ENCODE measurements at regions not wholly inside any gene's neighbourhood (a gene's known extent, or its start where the extent isn't known, plus 50 kb on each side); places are given as distances from the start of the nearest gene placed in this dataset.

DNA sequence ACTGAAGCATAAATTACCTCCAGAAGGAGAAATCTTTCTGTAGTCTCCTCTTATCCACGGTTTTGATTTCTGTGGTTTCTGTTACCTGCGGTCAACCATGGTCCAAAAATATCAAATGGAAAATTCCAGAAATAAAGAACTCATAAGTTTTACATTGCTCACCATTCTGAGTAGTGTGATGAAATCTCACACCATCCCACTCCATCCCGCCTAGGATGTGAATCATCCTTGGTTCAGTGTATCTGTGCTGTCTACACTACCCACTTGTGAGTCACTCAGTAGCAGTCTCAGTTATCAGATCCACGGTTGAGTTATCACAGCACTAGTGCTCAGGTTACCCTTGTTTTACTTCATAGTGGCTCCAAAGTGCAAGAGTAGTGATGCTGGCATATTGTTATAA lies 371.2 kb downstream of the NFIB start:
- no peaks in the 10 kb centered on the region for H3K36me3 ChIP-seq
- peak in 1 of 2 donors; percentile 93 for DNase-seq (ENCODE audit: low read depth in 1 of 2, low spot score in 1 of 2)
- no peak overlapping the region for H3K27ac ChIP-seq
- no peaks in the 10 kb centered on the region for H3K9me3 ChIP-seq (ENCODE audit: low read depth)
- no peak overlapping the region for H3K4me3 ChIP-seq
- TF ChIP-seq, protein P1, sequence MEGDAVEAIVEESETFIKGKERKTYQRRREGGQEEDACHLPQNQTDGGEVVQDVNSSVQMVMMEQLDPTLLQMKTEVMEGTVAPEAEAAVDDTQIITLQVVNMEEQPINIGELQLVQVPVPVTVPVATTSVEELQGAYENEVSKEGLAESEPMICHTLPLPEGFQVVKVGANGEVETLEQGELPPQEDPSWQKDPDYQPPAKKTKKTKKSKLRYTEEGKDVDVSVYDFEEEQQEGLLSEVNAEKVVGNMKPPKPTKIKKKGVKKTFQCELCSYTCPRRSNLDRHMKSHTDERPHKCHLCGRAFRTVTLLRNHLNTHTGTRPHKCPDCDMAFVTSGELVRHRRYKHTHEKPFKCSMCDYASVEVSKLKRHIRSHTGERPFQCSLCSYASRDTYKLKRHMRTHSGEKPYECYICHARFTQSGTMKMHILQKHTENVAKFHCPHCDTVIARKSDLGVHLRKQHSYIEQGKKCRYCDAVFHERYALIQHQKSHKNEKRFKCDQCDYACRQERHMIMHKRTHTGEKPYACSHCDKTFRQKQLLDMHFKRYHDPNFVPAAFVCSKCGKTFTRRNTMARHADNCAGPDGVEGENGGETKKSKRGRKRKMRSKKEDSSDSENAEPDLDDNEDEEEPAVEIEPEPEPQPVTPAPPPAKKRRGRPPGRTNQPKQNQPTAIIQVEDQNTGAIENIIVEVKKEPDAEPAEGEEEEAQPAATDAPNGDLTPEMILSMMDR (IDR thresholded peaks at IDR 0.05; ENCODE audit: low read depth, low read length), result no peak
- peaks cover 27% of the 10 kb centered on the region for H3K4me1 ChIP-seq (ENCODE audit: low read depth)
- no peaks in the 10 kb centered on the region for H3K27me3 ChIP-seq

- H3K4me1 ChIP-seq (ENCODE audit: low read depth), result peaks cover 30% of the 10 kb centered on the region
- no peaks in the 10 kb centered on the region for H3K9me3 ChIP-seq (ENCODE audit: low read depth)
- no peak overlapping the region for H3K4me3 ChIP-seq
- no peaks in the 10 kb centered on the region for H3K27me3 ChIP-seq
- H3K27ac ChIP-seq, result no peak overlapping the region
- TF ChIP-seq, protein P1 (IDR thresholded peaks at IDR 0.05; ENCODE audit: low read depth, low read length), result no peak
- DNase-seq (ENCODE audit: low read depth in 1 of 2, low spot score in 1 of 2), result no peak
- no peaks in the 10 kb centered on the region for H3K36me3 ChIP-seq
Measured at GRCh38 chr9:13942201-13942600, 371.7 kb downstream of the NFIB start.

GRCh38 chr9:13941714-13942113 lies 372.2 kb downstream of the NFIB start:
- Histone ChIP-seq H3K27me3 (no peaks in the 10 kb centered on the region), H3K9me3 (ENCODE audit: low read depth) (no peaks in the 10 kb centered on the region), H3K4me3 (no peak overlapping the region), H3K36me3 (no peaks in the 10 kb centered on the region), H3K4me1 (ENCODE audit: low read depth) (peaks cover 30% of the 10 kb centered on the region), H3K27ac (no peak overlapping the region)
- DNase-seq (ENCODE audit: low read depth in 1 of 2, low spot score in 1 of 2), result no peak
- TF ChIP-seq, protein P1 (IDR thresholded peaks at IDR 0.05; ENCODE audit: low read depth, low read length), result no peak

DNA sequence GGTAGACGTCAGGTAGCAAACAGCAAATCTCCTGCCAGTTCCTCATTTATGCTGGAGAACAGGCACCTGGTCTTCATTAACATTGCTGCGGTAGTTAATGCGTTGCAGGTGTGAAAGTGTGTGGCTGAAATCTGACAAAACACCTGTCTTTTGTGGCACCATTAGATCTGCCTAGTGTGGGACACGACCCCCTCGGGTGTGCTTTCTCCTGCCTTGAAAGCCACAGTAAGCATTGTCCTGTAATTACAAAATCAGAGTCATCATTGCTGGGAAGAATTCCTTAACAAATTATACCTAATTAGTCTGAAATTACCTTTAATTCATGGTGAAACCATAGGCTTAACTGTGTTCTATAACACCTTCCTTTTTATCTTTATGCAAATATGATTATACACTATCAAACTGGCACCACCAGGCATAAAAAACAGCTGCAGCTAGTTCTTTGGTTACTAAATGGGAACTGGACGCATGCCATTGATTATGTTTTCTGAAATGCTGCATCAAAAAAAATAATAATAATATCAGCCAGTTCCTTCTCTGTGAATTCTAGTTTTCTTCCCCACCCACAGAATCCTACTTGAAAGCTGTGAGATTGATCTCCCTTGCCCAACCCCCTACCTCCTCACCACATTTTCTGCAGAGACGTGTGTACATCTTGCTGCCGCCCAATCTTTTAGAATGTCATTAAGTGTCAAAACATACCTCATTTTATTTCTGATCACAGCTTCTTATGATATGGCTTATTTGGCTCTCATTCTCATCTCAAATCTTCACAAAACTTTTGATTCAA lies 374.0 kb downstream of the NFIB start:
- no peaks in the 10 kb centered on the region for H3K27me3 ChIP-seq
- TF ChIP-seq, protein P1 (IDR thresholded peaks at IDR 0.05; ENCODE audit: low read depth, low read length), result no peak
- H3K9me3 ChIP-seq (ENCODE audit: low read depth), result no peaks in the 10 kb centered on the region
- peaks cover 30% of the 10 kb centered on the region for H3K4me1 ChIP-seq (ENCODE audit: low read depth)
- H3K36me3 ChIP-seq, result no peaks in the 10 kb centered on the region
- DNase-seq (ENCODE audit: low read depth in 1 of 2, low spot score in 1 of 2), result no peak
- H3K4me3 ChIP-seq, result no peak overlapping the region
- H3K27ac ChIP-seq, result no peak overlapping the region

GRCh38 chr9:13939134-13939533 lies 374.8 kb downstream of the NFIB start:
- no peaks in the 10 kb centered on the region for H3K9me3 ChIP-seq (ENCODE audit: low read depth)
- no peaks in the 10 kb centered on the region for H3K27me3 ChIP-seq
- no peak overlapping the region for H3K4me3 ChIP-seq
- peak; percentile 37 to 95 for DNase-seq (ENCODE audit: low read depth in 1 of 2, low spot score in 1 of 2)
- peaks cover 30% of the 10 kb centered on the region for H3K4me1 ChIP-seq (ENCODE audit: low read depth)
- H3K36me3 ChIP-seq, result no peaks in the 10 kb centered on the region
- TF ChIP-seq, protein P1 (IDR thresholded peaks at IDR 0.05; ENCODE audit: low read depth, low read length), result no peak
- H3K27ac ChIP-seq, result peak overlapping the region; percentile 31
